Endothelial cell of umbilical vein (primary cell): ENCODE measurements at regions not wholly inside any gene's neighbourhood (a gene's known extent, or its start where the extent isn't known, plus 50 kb on each side); places are given as distances from the start of the nearest gene placed in this dataset.

ENCODE experiments used
- BruUV-seq: library from RNA; stranded (reverse); fragments of 400-500 nt; replicated peaks from 2 replicates; lab custom pipeline; 2021; lab: Mats Ljungman, UMichigan
- CTCF ChIA-PET: fragments of 300-600, 350-600 bp; sonication (Branson Sonifier 250); formaldehyde crosslinking; loops from one replicate; lab custom pipeline; 2021; ENCODE audit warnings: antibody characterized with exemption, inconsistent platforms; lab: Charles Lee
- POLR2A ChIA-PET: fragments of 300-600, 350-600 bp; sonication (Branson Sonifier 250); formaldehyde crosslinking; loops from one replicate; lab custom pipeline; 2021; ENCODE audit warnings: antibody characterized with exemption, inconsistent platforms; lab: Charles Lee
- DNase-seq: peaks from one replicate; pipeline ENCODE4 v3.0.0-alpha.2; 2011; ENCODE audit warnings: low read depth, low spot score
- FAIRE-seq: peaks from 2 replicates; lab custom pipeline; 2011; peaks lifted over from hg19 to GRCh38; lab: Jason Lieb, UNC
- H2AFZ ChIP-seq: 2 replicates; pipeline ENCODE4 v1.6.0; 2012; ENCODE audit warnings: low read depth, low read length, control low read depth, inconsistent platforms
- H3K27ac ChIP-seq: 2 replicates; pipeline ENCODE4 v1.5.1; 2011; ENCODE audit warnings: low read depth, mild to moderate bottlenecking, control low read depth, low read length, moderate library complexity; ENCODE audit not compliant: insufficient read depth
- H3K27me3 ChIP-seq, 2 experiments: 2 replicates each; pipeline versions ENCODE4 v1.6.0 to v1.6.1; 2011; ENCODE audit warnings: low read length in 2 of 2, mixed read lengths in 1 of 2; ENCODE audit not compliant: control insufficient read depth in 2 of 2, insufficient read depth in 2 of 2
- H3K36me3 ChIP-seq, 2 experiments: 2 replicates in 1 of 2; 3 replicates in 1 of 2; pipeline ENCODE4 v1.5.1; 2011; ENCODE audit warnings: low read length in 2 of 2, mild to moderate bottlenecking in 1 of 2, moderate library complexity in 1 of 2; ENCODE audit not compliant: control insufficient read depth in 2 of 2, insufficient read depth in 2 of 2; ENCODE audit errors: extremely low read depth in 1 of 2
- H3K4me1 ChIP-seq: 3 replicates; pipeline ENCODE4 v1.5.1; 2011; ENCODE audit warnings: mild to moderate bottlenecking, low read length; ENCODE audit not compliant: control insufficient read depth, insufficient read depth; ENCODE audit errors: extremely low read depth
- H3K4me2 ChIP-seq: 2 replicates; pipeline ENCODE4 v1.6.1; 2011; ENCODE audit warnings: low read length, control low read depth, mixed read lengths; ENCODE audit not compliant: insufficient read depth
- H3K4me3 ChIP-seq, 3 experiments: fragments of 200-600 bp in 1 of 3; sonication (generic), shearing (Covaris generic) in 1 of 3; replicated peaks in 1 of 3; 2 replicates each; pipeline ENCODE4 v1.5.1; 2011 to 2016; ENCODE audit warnings: control low read depth in 3 of 3, low read length in 3 of 3, mild to moderate bottlenecking in 2 of 3, inconsistent platforms in 1 of 3, low read depth in 1 of 3, moderate library complexity in 1 of 3; ENCODE audit not compliant: insufficient read depth in 1 of 3
- H3K79me2 ChIP-seq: 2 replicates; pipeline ENCODE4 v1.6.0; 2012; ENCODE audit warnings: low read length, inconsistent platforms; ENCODE audit not compliant: control insufficient read depth, insufficient read depth
- H3K9ac ChIP-seq: replicated peaks from 2 replicates; pipeline ENCODE3; 2011; ENCODE audit warnings: low read length, control low read depth; ENCODE audit not compliant: insufficient read depth; ENCODE audit errors: extremely low read depth
- H3K9me1 ChIP-seq: replicated peaks from 3 replicates; pipeline ENCODE4 v1.6.0; 2011; ENCODE audit warnings: mild to moderate bottlenecking, low read length; ENCODE audit not compliant: control insufficient read depth, insufficient read depth; ENCODE audit errors: extremely low read depth
- H3K9me3 ChIP-seq: replicated peaks from 2 replicates; pipeline ENCODE4 v1.5.1; 2012; ENCODE audit warnings: low read length, inconsistent platforms; ENCODE audit not compliant: control insufficient read depth, insufficient read depth
- H4K20me1 ChIP-seq: replicated peaks from 2 replicates; pipeline ENCODE3; 2011; ENCODE audit warnings: mild to moderate bottlenecking, low read length; ENCODE audit not compliant: control insufficient read depth, insufficient read depth; ENCODE audit errors: extremely low read depth
- CTCF ChIP-seq, 2 donors: IDR thresholded peaks; 1 replicate in 1 of 2; 2 replicates in 1 of 2; pipeline ENCODE4 v1.5.1; 2011; ENCODE audit warnings: low read length in 2 of 2, mild to moderate bottlenecking in 2 of 2, moderate library complexity in 2 of 2, control low read depth in 1 of 2, inconsistent platforms in 1 of 2, low read depth in 1 of 2; ENCODE audit not compliant: insufficient read depth in 1 of 2; ENCODE audit errors: extremely low read depth in 1 of 2
- EZH2 ChIP-seq: IDR thresholded peaks from 2 replicates; pipeline ENCODE4 v1.6.1; 2012; ENCODE audit warnings: borderline replicate concordance, low read depth, mild to moderate bottlenecking, moderate library complexity, low read length, inconsistent platforms; ENCODE audit not compliant: severe bottlenecking
- FOS ChIP-seq: IDR thresholded peaks from 2 replicates; pipeline ENCODE4 v1.6.1; 2011; ENCODE audit warnings: mild to moderate bottlenecking, low read length, moderate library complexity, borderline replicate concordance; ENCODE audit not compliant: insufficient read depth
- GATA2 ChIP-seq: IDR thresholded peaks from 2 replicates; pipeline ENCODE4 v1.7.0; 2011; ENCODE audit warnings: low read depth, mild to moderate bottlenecking, moderate library complexity, mixed read lengths, low read length; ENCODE audit not compliant: insufficient read length, insufficient read depth
- JUN ChIP-seq: IDR thresholded peaks from 2 replicates; pipeline ENCODE4 v1.6.1; 2011; ENCODE audit warnings: borderline replicate concordance, low read depth; ENCODE audit not compliant: insufficient read length, insufficient read depth
- MYC ChIP-seq: IDR thresholded peaks from one replicate; pipeline ENCODE4 v1.6.1; 2011; ENCODE audit warnings: mild to moderate bottlenecking, low read depth, low read length
- POLR2A ChIP-seq: IDR thresholded peaks from 2 replicates; pipeline ENCODE4 v1.6.1; 2012; ENCODE audit warnings: low read depth, mild to moderate bottlenecking, control low read depth, low read length
- POLR2AphosphoS5 ChIP-seq: IDR thresholded peaks from 2 replicates; pipeline ENCODE4 v1.6.1; 2012; ENCODE audit warnings: low read depth, mild to moderate bottlenecking, control low read depth, low read length, moderate library complexity; ENCODE audit not compliant: insufficient read depth
- dilution Hi-C: fragments of 300-500 bp; cut with MboI; formaldehyde crosslinking; loops from one replicate; pipeline ENCODE4 v1.15.0; 2019; ENCODE audit warnings: low sequenced_read_pairs; ENCODE audit not compliant: extremely low pct_ligation_motif_present
- intact Hi-C: fragments of 100-400 bp; cut with micrococcal nuclease; formaldehyde crosslinking; loops from one replicate; pipeline ENCODE4 v1.10.0; 2022
- TF ChIP-seq, protein P1 (sequence below): IDR thresholded peaks from 2 replicates; pipeline ENCODE4 v1.6.1; 2011; ENCODE audit not compliant: insufficient read depth, insufficient read length

DNA sequence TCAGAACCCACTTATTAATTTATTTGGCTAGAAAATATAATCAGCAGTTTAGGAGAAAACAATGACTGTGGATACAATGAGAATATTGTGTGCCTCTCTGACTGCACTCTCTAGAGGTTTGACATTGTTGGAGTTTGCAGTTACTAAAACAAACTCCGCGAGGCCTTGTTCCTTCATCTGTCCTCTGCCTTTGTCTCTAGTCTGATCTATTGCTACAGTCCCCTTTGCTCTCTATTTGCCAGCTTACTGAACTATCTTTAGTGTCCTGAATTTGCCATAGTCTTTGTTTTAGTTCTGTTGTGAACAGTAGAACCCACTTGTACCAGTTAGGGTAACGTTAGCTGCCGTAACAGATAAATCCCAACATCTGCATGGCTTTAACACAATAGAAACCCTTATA lies 81.4 kb upstream of the RPS6KA3 start:
- Histone ChIP-seq H3K9ac (no peak overlapping the region), H3K9me1 (no peaks in the 10 kb centered on the region), H3K9me3 (no peaks in the 10 kb centered on the region), H3K4me3 (no peak overlapping the region), H3K4me1 (no peaks in the 10 kb centered on the region), H4K20me1 (no peaks in the 10 kb centered on the region), H2AFZ (no peak overlapping the region), H3K27me3 (no peaks in the 10 kb centered on the region), H3K27ac (no peak overlapping the region), H3K79me2 (no peaks in the 10 kb centered on the region), H3K4me2 (no peak overlapping the region), H3K36me3 (no peaks in the 10 kb centered on the region)
- TF ChIP-seq CTCF (IDR thresholded peaks at IDR 0.05; ENCODE audit: extremely low read depth in 1 of 2, insufficient read depth in 1 of 2, low read depth in 1 of 2, low read length in 2 of 2) (no peak), MYC (no peak), EZH2 (no peak), POLR2AphosphoS5 (no peak), FOS (no peak), GATA2 (no peak), JUN (no peak), POLR2A (no peak)
- TF ChIP-seq, protein P1, sequence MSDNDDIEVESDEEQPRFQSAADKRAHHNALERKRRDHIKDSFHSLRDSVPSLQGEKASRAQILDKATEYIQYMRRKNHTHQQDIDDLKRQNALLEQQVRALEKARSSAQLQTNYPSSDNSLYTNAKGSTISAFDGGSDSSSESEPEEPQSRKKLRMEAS = no peak
- no TSS peak for BruUV-seq
- ChIA-PET POLR2A (no interaction called here), CTCF (no interaction called here)
- FAIRE-seq = no peak
- dilution Hi-C loops (no loop called here), intact Hi-C loops (no loop called here)
- DNase-seq = no peak
